LNCaP clone FGC (cell line): ENCODE measurements at regions not wholly inside any gene's neighbourhood (a gene's known extent, or its start where the extent isn't known, plus 50 kb on each side); places are given as distances from the start of the nearest gene placed in this dataset.

Experiments used
- DNase-seq: peaks from one replicate; pipeline ENCODE4 v3.0.0-alpha.2; 2011; ENCODE audit warnings: low read depth
- H3K4me3 ChIP-seq: 2 replicates; pipeline ENCODE4 v1.5.1; 2011; ENCODE audit warnings: mild to moderate bottlenecking, low read depth, low read length, control low read depth
- CTCF ChIP-seq: IDR thresholded peaks from 2 replicates; pipeline ENCODE4 v1.5.1; 2012; ENCODE audit warnings: mild to moderate bottlenecking; ENCODE audit not compliant: control insufficient read depth, insufficient read depth; ENCODE audit errors: extremely low read depth

GRCh38 chr6:25042536-25042935 is 106.8 kb upstream of the RIPOR2 start:
- DNase-seq = no peak
- H3K4me3 ChIP-seq = no peak overlapping the region
- peak; percentile 22; the same call in 1 of the 2 replicates for TF ChIP-seq CTCF

- TF ChIP-seq CTCF = no peak
- no peak for DNase-seq
- H3K4me3 ChIP-seq = no peak overlapping the region
Measured at GRCh38 chr6:25042984-25043725, 107.4 kb upstream of the RIPOR2 start.

GRCh38 chr6:25043892-25044291 is 108.1 kb upstream of the RIPOR2 start:
- TF ChIP-seq CTCF = no peak
- no peak for DNase-seq
- no peak overlapping the region for H3K4me3 ChIP-seq

GRCh38 chr6:25046942-25047341 is 111.2 kb upstream of the RIPOR2 start:
- H3K4me3 ChIP-seq = no peak overlapping the region
- DNase-seq = no peak
- no peak for TF ChIP-seq CTCF

GRCh38 chr6:25050356-25050755 is 114.6 kb upstream of the RIPOR2 start:
- DNase-seq = no peak
- TF ChIP-seq CTCF = no peak
- no peak overlapping the region for H3K4me3 ChIP-seq

GRCh38 chr6:25051083-25051482 is 115.3 kb upstream of the RIPOR2 start:
- peak; percentile 56 for DNase-seq
- H3K4me3 ChIP-seq = no peak overlapping the region
- no peak for TF ChIP-seq CTCF

GRCh38 chr6:25052181-25052580 is 116.4 kb upstream of the RIPOR2 start:
- no peak overlapping the region for H3K4me3 ChIP-seq
- peak; percentile 44 for DNase-seq
- TF ChIP-seq CTCF = no peak
